SK-N-SH treated with all-trans-retinoic acid at 6 μM for 48 hours (cell line): ENCODE measurements at regions not wholly inside any gene's neighbourhood (a gene's known extent, or its start where the extent isn't known, plus 50 kb on each side); places are given as distances from the start of the nearest gene placed in this dataset.

Experiments
- ATAC-seq: fragments of 200-7000 bp; cut with Tn5 transposase; 3 replicates; pipeline ENCODE4 v1.9.1; 2020; ENCODE audit warnings: mild to moderate bottlenecking, moderate library complexity
- ARNTL ChIP-seq: fragments of 450-650 bp; formaldehyde crosslinking; IDR thresholded peaks from 2 replicates; pipeline ENCODE4 v1.5.0; 2020; ENCODE audit warnings: low read depth, mild to moderate bottlenecking, moderate library complexity, borderline replicate concordance
- BACH2 ChIP-seq: fragments of 250-450 bp; sonication (Bioruptor Pico); IDR thresholded peaks from 2 replicates; pipeline ENCODE4 v1.9.0; 2021; ENCODE audit warnings: mild to moderate bottlenecking, borderline replicate concordance
- CREB5 ChIP-seq: fragments of 250-450 bp; sonication (Bioruptor Pico); IDR thresholded peaks from 2 replicates; pipeline ENCODE4 v1.5.1; 2020; ENCODE audit warnings: low read depth, mild to moderate bottlenecking, moderate library complexity
- CSDC2 ChIP-seq: fragments of 250-450 bp; sonication (Bioruptor Pico); IDR thresholded peaks from 2 replicates; pipeline ENCODE4 v1.5.0; 2020; ENCODE audit warnings: mild to moderate bottlenecking, moderate library complexity
- ESRRG ChIP-seq: fragments of 250-450 bp; sonication (Bioruptor Pico); IDR thresholded peaks from 2 replicates; pipeline ENCODE4 v1.6.1; 2021; ENCODE audit warnings: mild to moderate bottlenecking
- GLIS3 ChIP-seq: fragments of 250-450 bp; sonication (Bioruptor Pico); IDR thresholded peaks from 2 replicates; pipeline ENCODE4 v1.5.0; 2020; ENCODE audit warnings: mild to moderate bottlenecking, moderate library complexity
- ISL1 ChIP-seq: fragments of 250-450 bp; sonication (Bioruptor Pico); IDR thresholded peaks from 2 replicates; pipeline ENCODE4 v2.1.2; 2022; ENCODE audit warnings: mild to moderate bottlenecking, moderate library complexity
- OSR1 ChIP-seq: fragments of 250-450 bp; sonication (Bioruptor Pico); IDR thresholded peaks from 2 replicates; pipeline ENCODE4 v1.8.0; 2022; ENCODE audit warnings: moderate library complexity, mild to moderate bottlenecking, inconsistent platforms
- PPARA ChIP-seq: fragments of 250-450 bp; sonication (Bioruptor Pico); IDR thresholded peaks from 2 replicates; pipeline ENCODE4 v1.5.0; 2020; ENCODE audit warnings: mild to moderate bottlenecking, borderline replicate concordance
- SNAI2 ChIP-seq: fragments of 250-450 bp; sonication (Bioruptor Pico); IDR thresholded peaks from 2 replicates; pipeline ENCODE4 v1.5.0; 2020; ENCODE audit warnings: mild to moderate bottlenecking, moderate library complexity
- TCF4 ChIP-seq: fragments of 250-450 bp; sonication (Bioruptor Pico); IDR thresholded peaks from 2 replicates; pipeline ENCODE4 v1.8.0; 2021; ENCODE audit warnings: mild to moderate bottlenecking, moderate library complexity, borderline replicate concordance
- TOX ChIP-seq: fragments of 250-450 bp; sonication (Bioruptor Pico); IDR thresholded peaks from 2 replicates; pipeline ENCODE4 v1.8.0; 2021; ENCODE audit warnings: mild to moderate bottlenecking, moderate library complexity, borderline replicate concordance
- TSHZ2 ChIP-seq: fragments of 250-450 bp; sonication (Bioruptor Pico); IDR thresholded peaks from 2 replicates; pipeline ENCODE4 v1.5.0; 2020; ENCODE audit warnings: mild to moderate bottlenecking, moderate library complexity
- ZFP3 ChIP-seq: fragments of 250-450 bp; sonication (Bioruptor Pico); IDR thresholded peaks from 2 replicates; pipeline ENCODE4 v1.5.0; 2020; ENCODE audit warnings: mild to moderate bottlenecking, moderate library complexity
- ZFP30 ChIP-seq: fragments of 450-650 bp; formaldehyde crosslinking; IDR thresholded peaks from 2 replicates; pipeline ENCODE4 v1.5.0; 2022; ENCODE audit warnings: mild to moderate bottlenecking, moderate library complexity
- ZNF565 ChIP-seq: fragments of 450-650 bp; formaldehyde crosslinking; conservative IDR thresholded peaks from 2 replicates; pipeline ENCODE4 v1.5.0; 2020; ENCODE audit warnings: low read depth, mild to moderate bottlenecking, moderate library complexity
- ZNF70 ChIP-seq: fragments of 450-650 bp; formaldehyde crosslinking; IDR thresholded peaks from 2 replicates; pipeline ENCODE4 v1.5.0; 2020; ENCODE audit warnings: mild to moderate bottlenecking, moderate library complexity
- ZNF8 ChIP-seq: fragments of 450-650 bp; formaldehyde crosslinking; IDR thresholded peaks from 2 replicates; pipeline ENCODE4 v1.5.0; 2020; ENCODE audit warnings: mild to moderate bottlenecking, moderate library complexity
- TF ChIP-seq, protein P1 (sequence below): fragments of 250-450 bp; sonication (Bioruptor Pico); IDR thresholded peaks from 2 replicates; pipeline ENCODE4 v1.8.0; 2021; ENCODE audit warnings: low read depth, mild to moderate bottlenecking, moderate library complexity, borderline replicate concordance
- TF ChIP-seq, protein P2 (sequence below): fragments of 250-450 bp; sonication (Bioruptor Pico); IDR thresholded peaks from 2 replicates; pipeline ENCODE4 v1.5.1; 2021; ENCODE audit warnings: mild to moderate bottlenecking, moderate library complexity

DNA sequence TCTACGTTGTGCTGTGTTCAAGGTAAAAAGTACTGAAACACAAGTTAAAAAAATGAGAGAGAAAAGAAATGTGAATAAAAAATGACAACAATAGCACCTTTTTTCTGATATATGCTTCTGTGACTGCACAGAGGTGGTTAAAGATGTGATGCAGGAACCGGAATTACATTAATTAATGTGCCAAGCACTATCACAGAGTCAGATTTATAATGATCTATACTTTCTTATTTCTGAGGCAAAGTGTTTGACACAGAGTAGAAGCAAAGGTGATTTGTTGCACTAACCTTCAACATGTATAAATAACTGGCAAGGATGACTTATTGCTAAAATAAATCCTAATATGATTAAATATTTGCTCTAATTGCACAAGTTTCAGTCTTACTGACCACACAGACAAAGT, 654.6 kb upstream of the SLITRK1 start:
- ATAC-seq = no peak
- TF ChIP-seq ZFP3 (CRISPR knock-in tag) (no peak), ZFP30 (CRISPR knock-in tag) (no peak), GLIS3 (CRISPR knock-in tag) (no peak), PPARA (CRISPR knock-in tag) (no peak), ISL1 (CRISPR knock-in tag) (no peak), ZNF70 (no peak), CSDC2 (CRISPR knock-in tag) (no peak)
- TF ChIP-seq, protein P1, sequence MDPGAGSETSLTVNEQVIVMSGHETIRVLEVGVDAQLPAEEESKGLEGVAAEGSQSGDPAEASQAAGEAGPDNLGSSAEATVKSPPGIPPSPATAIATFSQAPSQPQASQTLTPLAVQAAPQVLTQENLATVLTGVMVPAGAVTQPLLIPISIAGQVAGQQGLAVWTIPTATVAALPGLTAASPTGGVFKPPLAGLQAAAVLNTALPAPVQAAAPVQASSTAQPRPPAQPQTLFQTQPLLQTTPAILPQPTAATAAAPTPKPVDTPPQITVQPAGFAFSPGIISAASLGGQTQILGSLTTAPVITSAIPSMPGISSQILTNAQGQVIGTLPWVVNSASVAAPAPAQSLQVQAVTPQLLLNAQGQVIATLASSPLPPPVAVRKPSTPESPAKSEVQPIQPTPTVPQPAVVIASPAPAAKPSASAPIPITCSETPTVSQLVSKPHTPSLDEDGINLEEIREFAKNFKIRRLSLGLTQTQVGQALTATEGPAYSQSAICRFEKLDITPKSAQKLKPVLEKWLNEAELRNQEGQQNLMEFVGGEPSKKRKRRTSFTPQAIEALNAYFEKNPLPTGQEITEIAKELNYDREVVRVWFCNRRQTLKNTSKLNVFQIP = no peak
- TF ChIP-seq, protein P2, sequence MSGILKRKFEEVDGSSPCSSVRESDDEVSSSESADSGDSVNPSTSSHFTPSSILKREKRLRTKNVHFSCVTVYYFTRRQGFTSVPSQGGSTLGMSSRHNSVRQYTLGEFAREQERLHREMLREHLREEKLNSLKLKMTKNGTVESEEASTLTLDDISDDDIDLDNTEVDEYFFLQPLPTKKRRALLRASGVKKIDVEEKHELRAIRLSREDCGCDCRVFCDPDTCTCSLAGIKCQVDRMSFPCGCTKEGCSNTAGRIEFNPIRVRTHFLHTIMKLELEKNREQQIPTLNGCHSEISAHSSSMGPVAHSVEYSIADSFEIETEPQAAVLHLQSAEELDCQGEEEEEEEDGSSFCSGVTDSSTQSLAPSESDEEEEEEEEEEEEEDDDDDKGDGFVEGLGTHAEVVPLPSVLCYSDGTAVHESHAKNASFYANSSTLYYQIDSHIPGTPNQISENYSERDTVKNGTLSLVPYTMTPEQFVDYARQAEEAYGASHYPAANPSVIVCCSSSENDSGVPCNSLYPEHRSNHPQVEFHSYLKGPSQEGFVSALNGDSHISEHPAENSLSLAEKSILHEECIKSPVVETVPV (CRISPR knock-in tag) = no peak

- no peak for ATAC-seq
- no peak for TF ChIP-seq ZFP3 (CRISPR knock-in tag)
- TF ChIP-seq, protein P2 (CRISPR knock-in tag) = no peak
- TF ChIP-seq, protein P1 = no peak
- TF ChIP-seq SNAI2 (CRISPR knock-in tag) = no peak
- no peak for TF ChIP-seq ZNF70
- no peak for TF ChIP-seq PPARA (CRISPR knock-in tag)
- no peak for TF ChIP-seq TOX (CRISPR knock-in tag)
- TF ChIP-seq BACH2 = no peak
- TF ChIP-seq TCF4 (CRISPR knock-in tag) = no peak
- no peak for TF ChIP-seq ISL1 (CRISPR knock-in tag)
- TF ChIP-seq ESRRG (CRISPR knock-in tag) = no peak
- TF ChIP-seq ZNF565 (CRISPR knock-in tag) = no peak
- no peak for TF ChIP-seq OSR1 (CRISPR knock-in tag)
- TF ChIP-seq, all 23 proteins: peak for 0
Observed at GRCh38 chr13:84528408-84529070, 646.3 kb upstream of the SLITRK1 start.

DNA sequence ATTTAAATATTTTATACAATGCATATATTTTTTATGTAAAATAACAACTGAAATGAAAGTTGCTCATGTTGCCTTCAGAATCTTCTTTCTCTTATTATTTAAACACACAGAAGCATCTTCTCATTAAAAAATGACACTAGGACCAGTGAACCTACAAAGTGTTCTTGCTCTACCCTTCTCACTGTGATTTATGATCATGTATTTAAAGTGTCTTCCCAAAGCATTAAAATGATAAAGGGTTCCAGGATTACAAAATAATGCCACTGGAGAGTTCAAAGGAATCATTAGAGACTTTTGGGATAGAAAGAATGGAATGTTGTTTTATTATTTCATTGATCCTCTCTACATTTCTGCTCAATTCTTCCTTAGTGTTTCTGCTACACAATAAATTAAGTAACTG, 643.6 kb upstream of the SLITRK1 start:
- ATAC-seq = no peak
- TF ChIP-seq ESRRG (CRISPR knock-in tag) (no peak), ARNTL (CRISPR knock-in tag) (no peak), ZFP30 (CRISPR knock-in tag) (no peak), BACH2 (no peak), ZFP3 (CRISPR knock-in tag) (no peak), TCF4 (CRISPR knock-in tag) (no peak), TOX (CRISPR knock-in tag) (no peak), CREB5 (no peak), ZNF8 (CRISPR knock-in tag) (no peak), TSHZ2 (CRISPR knock-in tag) (no peak)
- TF ChIP-seq, protein P2 (CRISPR knock-in tag) = no peak
